ENCODE measurements at regions not wholly inside any gene's neighbourhood (a gene's known extent, or its start where the extent isn't known, plus 50 kb on each side); places are given as distances from the start of the nearest gene placed in this dataset.

- no peak overlapping the region for H2BK5ac ChIP-seq (ENCODE audit: low read depth, low read length)
- DNase-seq (ENCODE audit: low read depth in 1 of 2, low spot score in 2 of 2) (no peak), FAIRE-seq (no peak)
- H2AFZ ChIP-seq (ENCODE audit: low read length): no peak overlapping the region
- H3K23me2 ChIP-seq (ENCODE audit: low read depth, low read length): no peaks in the 10 kb centered on the region
- H4K5ac ChIP-seq (ENCODE audit: insufficient read length, low read depth, low read length): no peak overlapping the region
- no peak overlapping the region for H3K14ac ChIP-seq (ENCODE audit: insufficient read length)
- H3K9ac ChIP-seq (replicated peaks in 1 of 4; ENCODE audit: extremely low read depth in 1 of 4, low read depth in 3 of 4, low read length in 3 of 4): no peak overlapping the region
- H3K4ac ChIP-seq (replicated peaks; ENCODE audit: insufficient read length, low read depth, low read length): no peak overlapping the region
- no peaks in the 10 kb centered on the region for H4K20me1 ChIP-seq (replicated peaks in 1 of 2; ENCODE audit: control insufficient read depth in 1 of 2, insufficient read depth in 2 of 2, low read length in 2 of 2)
- WGBS, 2 experiments (ENCODE audit: extremely low coverage in 1 of 2, insufficient coverage in 1 of 2, insufficient read length in 1 of 2, insufficient replicate concordance in 2 of 2, low coverage in 1 of 2, low lambda C conversion rate in 2 of 2, missing lambda C conversion rate in 1 of 2): 47% methylated on average over 2 of the region's 2 CpGs; no CpG with 5 or more reads in 1 of the 2 experiments
- H4K8ac ChIP-seq (ENCODE audit: extremely low read depth, insufficient read depth, low read length): no peak overlapping the region
- CTCF ChIA-PET (ENCODE audit: partially characterized antibody): interaction anchor here (0.9 kb wide), 1 partner anchor 14 kb away, joined by 3 read pairs; no protein-coding TSS in a partner anchor
- POLR2A ChIA-PET (ENCODE audit: partially characterized antibody): no interaction called here
- H3K4me1 ChIP-seq (replicated peaks in 1 of 4; ENCODE audit: control insufficient read depth in 3 of 4, insufficient read depth in 4 of 4, low read length in 3 of 4): no peaks in the 10 kb centered on the region
- no peaks in the 10 kb centered on the region for H3K79me2 ChIP-seq (ENCODE audit: control insufficient read depth in 1 of 2, insufficient read depth in 2 of 2, low read length in 2 of 2)
- H2AK5ac ChIP-seq (ENCODE audit: low read depth, low read length): no peak overlapping the region
- no peaks in the 10 kb centered on the region for H3K36me3 ChIP-seq (ENCODE audit: control insufficient read depth in 2 of 4, insufficient read depth in 4 of 4, low read length in 3 of 4)
- no peaks in the 10 kb centered on the region; the same call in 1 of the 2 replicates for H3K79me1 ChIP-seq (ENCODE audit: low read depth, low read length)
- H3K56ac ChIP-seq (replicated peaks; ENCODE audit: insufficient read length, low read depth, low read length): no peak overlapping the region
- no peak overlapping the region for H3K18ac ChIP-seq (ENCODE audit: extremely low read depth, low read length)
- no peak overlapping the region for H2BK20ac ChIP-seq (ENCODE audit: low read length)
- H2BK15ac ChIP-seq (ENCODE audit: low read length): no peak overlapping the region
- no peak overlapping the region for H3K4me3 ChIP-seq (ENCODE audit: extremely low read depth in 1 of 4, insufficient read depth in 2 of 4, low read depth in 3 of 4, low read length in 4 of 4)
- no peak overlapping the region for H2BK12ac ChIP-seq (ENCODE audit: low read depth, low read length)
- H3K27me3 ChIP-seq (replicated peaks in 1 of 4; ENCODE audit: control insufficient read depth in 3 of 4, extremely low read depth in 1 of 4, insufficient read depth in 3 of 4, low read length in 3 of 4): no peaks in the 10 kb centered on the region
- H3K23ac ChIP-seq (ENCODE audit: insufficient read length): no peak overlapping the region
- no peak overlapping the region for H3K4me2 ChIP-seq (ENCODE audit: insufficient read depth in 1 of 2, low read depth in 2 of 2, low read length in 2 of 2)
- H3K27ac ChIP-seq (ENCODE audit: low read depth, low read length): no peak overlapping the region
- no peak overlapping the region for H2BK120ac ChIP-seq (replicated peaks; ENCODE audit: low read depth, low read length)
- no peak overlapping the region for H4K91ac ChIP-seq (replicated peaks; ENCODE audit: insufficient read length, low read length)
- 0 out of 4 replicates have a peak, but pooled peaks cover 0 to 4% of the 10 kb centered on the region in 2 experiments for H3K9me3 ChIP-seq (ENCODE audit: insufficient read depth in 2 of 2, low read depth in 1 of 2, low read length in 1 of 2)
- TF ChIP-seq CTCF (IDR thresholded peaks at IDR 0.05; ENCODE audit: control extremely low read depth in 1 of 3, insufficient read depth in 1 of 3, low read depth in 1 of 3, low read length in 3 of 3) (no peak), SAP30 (IDR thresholded peaks at IDR 0.05; ENCODE audit: insufficient read depth, insufficient replicate concordance, low read length) (no peak), RFX5 (IDR thresholded peaks at IDR 0.05; ENCODE audit: borderline replicate concordance, low read depth, low read length) (no peak), NRF1 (IDR thresholded peaks at IDR 0.05; ENCODE audit: low read depth, low read length) (no peak), HDAC6 (IDR thresholded peaks at IDR 0.05; ENCODE audit: low read depth, low read length) (no peak), JUND (IDR thresholded peaks at IDR 0.05; ENCODE audit: low read length) (no peak), SIN3A (conservative IDR thresholded peaks at IDR 0.05 in 1 of 2, IDR thresholded peaks at IDR 0.05 in 1 of 2; ENCODE audit: low read depth in 1 of 2, low read length in 2 of 2) (no peak), ZNF274 (IDR thresholded peaks at IDR 0.05; ENCODE audit: borderline replicate concordance, extremely low read depth, low read length) (no peak), RBBP5 (IDR thresholded peaks at IDR 0.05; ENCODE audit: borderline replicate concordance, low read depth, low read length) (no peak)
These were observed 383.8 kb downstream of the MAN2A1 start for GRCh38 chr5:110073534-110073933.
